GDM1 (cell line): ENCODE measurements at regions not wholly inside any gene's neighbourhood (a gene's known extent, or its start where the extent isn't known, plus 50 kb on each side); places are given as distances from the start of the nearest gene placed in this dataset.
"Not testable (repeated sequence)": the region's sequence is repeated elsewhere in the genome, so short reads cannot be mapped to it uniquely, and the experiment has no call there.

Experiments used
- DNase-seq: peaks from one replicate; lab custom pipeline; 2025; lab: John Stamatoyannopoulos, UW

GRCh38 chr5:92633875-92634487, 947.0 kb downstream of the NR2F1-AS1 start:
- no peak for DNase-seq

GRCh38 chr5:92633176-92633575, 947.8 kb downstream of the NR2F1-AS1 start:
- no peak for DNase-seq

GRCh38 chr5:92631237-92631701, 949.8 kb downstream of the NR2F1-AS1 start:
- not testable (repeated sequence) for DNase-seq

- DNase-seq, result no peak
Observed at GRCh38 chr5:92629574-92629973, 951.4 kb downstream of the NR2F1-AS1 start.

GRCh38 chr5:92629000-92629399, 952.0 kb downstream of the NR2F1-AS1 start:
- DNase-seq, result no peak

- no peak for DNase-seq
Observed at GRCh38 chr5:92627186-92627585, 953.8 kb downstream of the NR2F1-AS1 start.

GRCh38 chr5:92616085-92616484, 964.9 kb downstream of the NR2F1-AS1 start:
- no peak for DNase-seq

- DNase-seq, result no peak
Observed at GRCh38 chr5:92613546-92613945, 967.5 kb downstream of the NR2F1-AS1 start.

GRCh38 chr5:92610435-92610834, 970.6 kb downstream of the NR2F1-AS1 start:
- DNase-seq, result not testable (repeated sequence)

- DNase-seq, result no peak
Observed at GRCh38 chr5:92605591-92605990, 975.4 kb downstream of the NR2F1-AS1 start.

GRCh38 chr5:92599217-92599810, 981.7 kb downstream of the NR2F1-AS1 start:
- no peak for DNase-seq

GRCh38 chr5:92594031-92594430, 987.0 kb downstream of the NR2F1-AS1 start:
- DNase-seq, result no peak

- no peak for DNase-seq
Observed at GRCh38 chr5:92588876-92589275, 992.1 kb downstream of the NR2F1-AS1 start.

GRCh38 chr5:92581690-92582089, 999.3 kb downstream of the NR2F1-AS1 start:
- DNase-seq, result no peak

GRCh38 chr5:92581249-92581648, 999.8 kb downstream of the NR2F1-AS1 start:
- DNase-seq, result no peak

- no peak for DNase-seq
Observed at GRCh38 chr5:92580814-92581213, 1000.2 kb downstream of the NR2F1-AS1 start.

- DNase-seq, result no peak
Observed at GRCh38 chr5:92574023-92574422, 1007.0 kb downstream of the NR2F1-AS1 start.

GRCh38 chr5:92568522-92568921, 1012.5 kb downstream of the NR2F1-AS1 start:
- no peak for DNase-seq

- no peak for DNase-seq
Observed at GRCh38 chr5:92567831-92568450, 1013.1 kb downstream of the NR2F1-AS1 start.

- no peak for DNase-seq
Observed at GRCh38 chr5:92566113-92566786, 1014.8 kb downstream of the NR2F1-AS1 start.

- no peak for DNase-seq
Observed at GRCh38 chr5:92565673-92566072, 1015.3 kb downstream of the NR2F1-AS1 start.

- DNase-seq, result no peak
Observed at GRCh38 chr5:92562065-92562464, 1019.0 kb downstream of the NR2F1-AS1 start.

- no peak for DNase-seq
Observed at GRCh38 chr5:92561411-92561959, 1019.5 kb downstream of the NR2F1-AS1 start.
